ENCODE measurements at regions not wholly inside any gene's neighbourhood (a gene's known extent, or its start where the extent isn't known, plus 50 kb on each side); places are given as distances from the start of the nearest gene placed in this dataset.

- no peak for ATAC-seq
- no peak for TF ChIP-seq SNAI2 (CRISPR knock-in tag; IDR thresholded peaks at IDR 0.05)
These were observed 178.4 kb downstream of the SIPA1L2 start for GRCh38 chr1:232451506-232451905.

- peak; percentile 62 for ATAC-seq
These were observed 179.3 kb downstream of the SIPA1L2 start for GRCh38 chr1:232450615-232451014.

GRCh38 chr1:232447125-232447524 lies 182.8 kb downstream of the SIPA1L2 start:
- TF ChIP-seq ZFP30 (CRISPR knock-in tag; IDR thresholded peaks at IDR 0.05) (no peak), OSR1 (CRISPR knock-in tag; IDR thresholded peaks at IDR 0.05) (no peak), ZC3H10 (CRISPR knock-in tag; IDR thresholded peaks at IDR 0.05) (no peak), CREB5 (CRISPR knock-in tag; IDR thresholded peaks at IDR 0.05; ENCODE audit: low read depth) (no peak), BACH2 (CRISPR knock-in tag; IDR thresholded peaks at IDR 0.05; ENCODE audit: borderline replicate concordance) (no peak), ZFP3 (CRISPR knock-in tag; IDR thresholded peaks at IDR 0.05) (no peak), ISL1 (CRISPR knock-in tag; IDR thresholded peaks at IDR 0.05) (no peak)
- no peak for ATAC-seq

More at GRCh38 chr1:232450615-232451014, 179.3 kb downstream of the SIPA1L2 start:
- TF ChIP-seq ISL1 (CRISPR knock-in tag; IDR thresholded peaks at IDR 0.05) (peak; percentile 37), POU6F1 (CRISPR knock-in tag; IDR thresholded peaks at IDR 0.05; ENCODE audit: borderline replicate concordance, low read depth) (no peak), TSHZ2 (CRISPR knock-in tag; IDR thresholded peaks at IDR 0.05) (no peak), BACH2 (CRISPR knock-in tag; IDR thresholded peaks at IDR 0.05; ENCODE audit: borderline replicate concordance) (no peak), ZNF8 (CRISPR knock-in tag; IDR thresholded peaks at IDR 0.05) (no peak), CSDC2 (CRISPR knock-in tag; IDR thresholded peaks at IDR 0.05) (no peak), CSRNP3 (CRISPR knock-in tag; IDR thresholded peaks at IDR 0.05) (no peak), CREB5 (CRISPR knock-in tag; IDR thresholded peaks at IDR 0.05; ENCODE audit: low read depth) (no peak)

GRCh38 chr1:232445361-232446106 lies 184.4 kb downstream of the SIPA1L2 start:
- no peak for ATAC-seq
- no peak for TF ChIP-seq CREB5 (CRISPR knock-in tag; IDR thresholded peaks at IDR 0.05; ENCODE audit: low read depth)
- no peak for TF ChIP-seq PATZ1 (CRISPR knock-in tag; IDR thresholded peaks at IDR 0.05; ENCODE audit: borderline replicate concordance)
- TF ChIP-seq TSHZ2 (CRISPR knock-in tag; IDR thresholded peaks at IDR 0.05), result no peak
- TF ChIP-seq TOX (CRISPR knock-in tag; IDR thresholded peaks at IDR 0.05; ENCODE audit: borderline replicate concordance), result no peak
- no peak for TF ChIP-seq GLIS3 (CRISPR knock-in tag; IDR thresholded peaks at IDR 0.05)
- no peak for TF ChIP-seq POU6F1 (CRISPR knock-in tag; IDR thresholded peaks at IDR 0.05; ENCODE audit: borderline replicate concordance, low read depth)
